ENCODE measurements at regions not wholly inside any gene's neighbourhood (a gene's known extent, or its start where the extent isn't known, plus 50 kb on each side); places are given as distances from the start of the nearest gene placed in this dataset.

- no peaks in the 10 kb centered on the region for H3K9me3 ChIP-seq (ENCODE audit: control insufficient read depth, insufficient read depth, low read depth, low read length)
- no peaks in the 10 kb centered on the region for H3K36me3 ChIP-seq (ENCODE audit: control insufficient read depth in 2 of 2, insufficient read depth in 1 of 2, low read length in 2 of 2)
- TF ChIP-seq REST (tag by site-specific recombination; IDR thresholded peaks at IDR 0.05) = no peak
- no peak for TF ChIP-seq CTCF (tag by site-specific recombination; IDR thresholded peaks at IDR 0.05)
- TF ChIP-seq TCF7L2 (IDR thresholded peaks at IDR 0.05; ENCODE audit: borderline replicate concordance, low read depth, low read length) = no peak
- no peak for TF ChIP-seq YY2 (tag by site-specific recombination; IDR thresholded peaks at IDR 0.05)
- TF ChIP-seq HIC1 (tag by site-specific recombination; IDR thresholded peaks at IDR 0.05) = no peak
- no peaks in the 10 kb centered on the region for H3K4me1 ChIP-seq (ENCODE audit: control insufficient read depth, insufficient read depth, low read length)
- no peak overlapping the region for H3K4me3 ChIP-seq (ENCODE audit: low read depth, low read length)
- ChIA-PET POLR2A (interaction anchor here (0.6 kb wide), 1 partner anchor 55 kb away, joined by 4 read pairs; the partner anchor contains the start of gene NAMPT), CTCF (no interaction called here)
- no peak overlapping the region for H3K27ac ChIP-seq (ENCODE audit: extremely low read depth, low read depth, low read length)
These were observed 54.9 kb upstream of the NAMPT start for GRCh38 chr7:106339513-106340246.

- Histone ChIP-seq H3K4me1 (ENCODE audit: control insufficient read depth, insufficient read depth, low read length) (no peaks in the 10 kb centered on the region), H3K9me3 (ENCODE audit: control insufficient read depth, insufficient read depth, low read depth, low read length) (no peaks in the 10 kb centered on the region), H3K27ac (ENCODE audit: extremely low read depth, low read depth, low read length) (no peak overlapping the region), H3K4me3 (ENCODE audit: low read depth, low read length) (no peak overlapping the region), H3K36me3 (ENCODE audit: control insufficient read depth in 2 of 2, insufficient read depth in 1 of 2, low read length in 2 of 2) (no peaks in the 10 kb centered on the region)
- CTCF ChIA-PET = no interaction called here
- TF ChIP-seq ZNF791 (tag by site-specific recombination; IDR thresholded peaks at IDR 0.05) = no peak
- no peak for TF ChIP-seq ZNF555 (tag by site-specific recombination; conservative IDR thresholded peaks at IDR 0.05)
- TF ChIP-seq ZNF449 (tag by site-specific recombination; IDR thresholded peaks at IDR 0.05) = no peak
- TF ChIP-seq ZNF174 (tag by site-specific recombination; IDR thresholded peaks at IDR 0.05) = no peak
- no peak for TF ChIP-seq PBX3 (CRISPR knock-in tag; IDR thresholded peaks at IDR 0.05)
- no peak for TF ChIP-seq ZNF549 (tag by site-specific recombination; IDR thresholded peaks at IDR 0.05)
- TF ChIP-seq ZNF148 (tag by site-specific recombination; IDR thresholded peaks at IDR 0.05; ENCODE audit: borderline replicate concordance) = no peak
- TF ChIP-seq ZNF654 (tag by site-specific recombination; IDR thresholded peaks at IDR 0.05; ENCODE audit: low read depth) = no peak
- no peak for TF ChIP-seq ZNF266 (tag by site-specific recombination; IDR thresholded peaks at IDR 0.05; ENCODE audit: low read depth)
- TF ChIP-seq ZNF571 (tag by site-specific recombination; IDR thresholded peaks at IDR 0.05) = no peak
- POLR2A ChIA-PET = no interaction called here
These were observed 53.0 kb upstream of the NAMPT start for GRCh38 chr7:106337754-106338153.
